Karpas-422 (cell line): ENCODE measurements at regions not wholly inside any gene's neighbourhood (a gene's known extent, or its start where the extent isn't known, plus 50 kb on each side); places are given as distances from the start of the nearest gene placed in this dataset.

Experiments used
- DNase-seq: peaks from one replicate; pipeline ENCODE4 v3.0.0-alpha.2; 2015
- H2AFZ ChIP-seq: fragments of 200-600 bp; sonication (generic); 2 replicates; pipeline ENCODE4 v1.6.1; 2014; ENCODE audit warnings: antibody characterized with exemption, low read length, mixed read lengths
- H3K27ac ChIP-seq: fragments of 200-600 bp; sonication (generic); 2 replicates; pipeline ENCODE4 v1.5.1; 2014; ENCODE audit warnings: mild to moderate bottlenecking, low read length, moderate library complexity
- H3K27me3 ChIP-seq: fragments of 200-600 bp; sonication (generic); 2 replicates; pipeline ENCODE4 v1.6.1; 2014; ENCODE audit warnings: low read length, mixed read lengths
- H3K36me3 ChIP-seq: fragments of 200-600 bp; sonication (generic); 2 replicates; pipeline ENCODE4 v1.6.1; 2014; ENCODE audit warnings: low read length, mixed read lengths; ENCODE audit not compliant: insufficient read depth
- H3K4me1 ChIP-seq: fragments of 200-600 bp; sonication (generic); 2 replicates; pipeline ENCODE4 v1.6.1; 2014; ENCODE audit warnings: mild to moderate bottlenecking, low read length, mixed read lengths
- H3K4me2 ChIP-seq: fragments of 200-600 bp; sonication (generic); 2 replicates; pipeline ENCODE4 v1.6.1; 2014; ENCODE audit warnings: low read length, low read depth, mild to moderate bottlenecking; ENCODE audit not compliant: poor library complexity, severe bottlenecking
- H3K4me3 ChIP-seq: fragments of 200-600 bp; sonication (generic); 2 replicates; pipeline ENCODE4 v1.5.1; 2014; ENCODE audit warnings: mild to moderate bottlenecking, antibody characterized with exemption, low read length, mixed read lengths
- H3K79me2 ChIP-seq: fragments of 200-600 bp; sonication (generic); 2 replicates; pipeline ENCODE4 v1.6.1; 2014; ENCODE audit warnings: mild to moderate bottlenecking, low read length, mixed read lengths
- H3K9ac ChIP-seq: fragments of 200-600 bp; sonication (generic); 2 replicates; pipeline ENCODE4 v1.6.0; 2014; ENCODE audit warnings: low read length
- H3K9me2 ChIP-seq: fragments of 200-600 bp; sonication (generic), shearing (Covaris generic); replicated peaks from 2 replicates; pipeline ENCODE4 v1.6.0; 2014; ENCODE audit warnings: mild to moderate bottlenecking, low read length, moderate library complexity; ENCODE audit not compliant: insufficient read depth
- H3K9me3 ChIP-seq: fragments of 300-700, 200-600 bp; sonication (generic); 2 replicates; pipeline ENCODE4 v1.6.1; 2014; ENCODE audit warnings: low read length, mixed read lengths
- H4K20me1 ChIP-seq: fragments of 200-600 bp; sonication (generic); 2 replicates; pipeline ENCODE4 v1.6.1; 2014; ENCODE audit warnings: mild to moderate bottlenecking, antibody characterized with exemption, low read length, low read depth; ENCODE audit not compliant: insufficient read depth

DNA sequence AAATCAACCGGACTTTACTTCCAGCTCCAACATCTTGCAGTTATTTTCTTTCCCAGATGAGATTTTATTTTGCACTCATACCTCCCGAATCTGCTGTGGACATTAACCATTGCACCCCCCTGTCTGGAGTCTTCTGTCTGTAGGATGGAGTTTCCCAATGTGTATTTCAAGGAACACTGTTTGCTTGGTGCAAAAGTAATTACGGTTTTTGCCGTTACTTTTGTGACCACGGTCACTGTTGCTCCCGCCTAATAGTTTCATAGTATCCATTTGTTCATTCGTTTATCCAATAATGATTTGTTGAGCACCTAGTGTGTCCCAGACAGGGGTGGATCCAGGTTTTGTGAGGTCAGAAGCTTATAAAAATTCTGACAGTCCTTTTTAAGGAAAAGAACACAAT, 90.3 kb upstream of the BCL11A start:
- H3K4me2 ChIP-seq: no peak overlapping the region
- no peaks in the 10 kb centered on the region for H3K9me2 ChIP-seq
- H3K36me3 ChIP-seq: no peaks in the 10 kb centered on the region
- H3K4me1 ChIP-seq: peaks cover 20% of the 10 kb centered on the region
- H3K9ac ChIP-seq: no peak overlapping the region
- H3K27me3 ChIP-seq: no peaks in the 10 kb centered on the region
- no peak overlapping the region for H2AFZ ChIP-seq
- H3K9me3 ChIP-seq: no peaks in the 10 kb centered on the region
- no peaks in the 10 kb centered on the region for H3K79me2 ChIP-seq
- H4K20me1 ChIP-seq: no peaks in the 10 kb centered on the region
- no peak overlapping the region for H3K27ac ChIP-seq
- DNase-seq: no peak
- no peak overlapping the region for H3K4me3 ChIP-seq

DNA sequence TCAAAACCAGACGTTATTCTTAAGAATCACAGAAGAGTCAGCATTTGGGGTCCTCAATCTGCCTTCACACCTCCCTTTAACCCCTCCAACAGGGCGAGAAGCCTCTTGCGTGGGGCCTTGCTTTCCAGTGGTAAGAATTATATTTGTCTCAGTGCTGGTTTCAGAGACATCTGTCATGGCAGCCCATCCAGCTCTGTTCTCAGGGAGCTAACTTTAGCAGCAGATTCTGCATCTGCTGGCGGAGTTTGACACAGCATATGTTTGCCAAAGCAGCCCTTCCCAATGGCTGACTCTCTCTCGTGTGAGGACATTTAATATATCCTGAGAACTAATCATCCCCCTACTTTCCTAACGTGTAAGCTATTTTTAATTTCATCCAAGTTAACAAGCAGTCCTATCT, 91.5 kb upstream of the BCL11A start:
- Histone ChIP-seq H3K4me3 (no peak overlapping the region), H3K27ac (no peak overlapping the region), H3K36me3 (no peaks in the 10 kb centered on the region), H3K4me2 (peak overlapping the region; percentile 11), H3K27me3 (no peaks in the 10 kb centered on the region), H3K79me2 (no peaks in the 10 kb centered on the region), H3K9ac (no peak overlapping the region), H2AFZ (no peak overlapping the region; the same call in 1 of the 2 replicates), H3K4me1 (peaks cover 20% of the 10 kb centered on the region), H4K20me1 (no peaks in the 10 kb centered on the region), H3K9me2 (no peaks in the 10 kb centered on the region), H3K9me3 (no peaks in the 10 kb centered on the region)
- no peak for DNase-seq

DNA sequence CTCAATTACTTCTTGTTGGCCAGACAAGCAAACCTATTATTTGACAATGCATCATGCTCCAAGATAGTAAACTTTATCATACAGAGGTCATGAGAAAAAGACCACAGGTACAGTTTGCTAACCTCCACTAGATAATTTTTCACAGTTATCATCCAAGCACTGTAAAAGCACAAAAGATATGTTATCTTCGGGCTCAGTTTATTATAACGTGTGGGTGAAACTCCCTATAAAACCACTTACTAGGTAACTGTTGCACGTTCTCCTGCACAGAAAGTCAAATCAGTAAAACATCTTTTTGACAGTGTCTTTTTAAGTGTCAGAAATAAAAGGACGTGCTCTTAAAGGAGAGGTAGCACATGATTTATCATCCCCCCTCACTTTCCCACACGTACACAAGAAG, 94.7 kb upstream of the BCL11A start:
- H4K20me1 ChIP-seq: no peaks in the 10 kb centered on the region
- H3K4me2 ChIP-seq: no peak overlapping the region
- no peaks in the 10 kb centered on the region for H3K79me2 ChIP-seq
- no peak overlapping the region for H3K27ac ChIP-seq
- H3K9ac ChIP-seq: no peak overlapping the region
- H3K9me2 ChIP-seq: no peaks in the 10 kb centered on the region
- peaks cover 13% of the 10 kb centered on the region for H3K4me1 ChIP-seq
- H3K36me3 ChIP-seq: no peaks in the 10 kb centered on the region
- H3K4me3 ChIP-seq: no peak overlapping the region
- H3K27me3 ChIP-seq: no peaks in the 10 kb centered on the region
- no peak overlapping the region for H2AFZ ChIP-seq
- H3K9me3 ChIP-seq: no peaks in the 10 kb centered on the region
- DNase-seq: no peak

DNA sequence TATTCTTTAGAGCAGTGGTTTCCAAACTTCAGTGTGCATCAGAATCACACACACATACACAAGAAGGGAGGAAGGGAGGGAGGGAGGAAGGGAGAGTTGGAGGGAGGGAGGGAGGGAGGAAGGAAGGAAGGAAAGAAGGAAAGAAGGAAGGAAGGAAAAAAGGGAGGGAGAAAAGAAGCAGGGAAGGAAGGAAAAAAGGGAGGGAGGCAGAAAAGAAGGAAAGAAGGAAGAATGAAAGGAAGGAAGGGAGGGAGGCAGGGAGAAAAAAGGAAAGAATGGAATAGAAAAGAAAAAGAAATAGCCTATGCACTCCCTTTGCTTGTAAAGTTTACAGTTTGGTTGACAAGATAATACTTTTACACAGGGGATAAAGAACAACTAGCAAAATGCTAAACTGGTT, 96.3 kb upstream of the BCL11A start:
- no peak overlapping the region for H3K27ac ChIP-seq
- no peaks in the 10 kb centered on the region for H4K20me1 ChIP-seq
- H3K36me3 ChIP-seq: no peaks in the 10 kb centered on the region
- H2AFZ ChIP-seq: no peak overlapping the region
- no peaks in the 10 kb centered on the region for H3K79me2 ChIP-seq
- H3K9ac ChIP-seq: no peak overlapping the region
- no peak for DNase-seq
- no peaks in the 10 kb centered on the region for H3K9me2 ChIP-seq
- no peaks in the 10 kb centered on the region for H3K27me3 ChIP-seq
- H3K4me3 ChIP-seq: no peak overlapping the region
- H3K4me2 ChIP-seq: no peak overlapping the region
- peaks cover 7% of the 10 kb centered on the region for H3K4me1 ChIP-seq
- H3K9me3 ChIP-seq: no peaks in the 10 kb centered on the region

DNA sequence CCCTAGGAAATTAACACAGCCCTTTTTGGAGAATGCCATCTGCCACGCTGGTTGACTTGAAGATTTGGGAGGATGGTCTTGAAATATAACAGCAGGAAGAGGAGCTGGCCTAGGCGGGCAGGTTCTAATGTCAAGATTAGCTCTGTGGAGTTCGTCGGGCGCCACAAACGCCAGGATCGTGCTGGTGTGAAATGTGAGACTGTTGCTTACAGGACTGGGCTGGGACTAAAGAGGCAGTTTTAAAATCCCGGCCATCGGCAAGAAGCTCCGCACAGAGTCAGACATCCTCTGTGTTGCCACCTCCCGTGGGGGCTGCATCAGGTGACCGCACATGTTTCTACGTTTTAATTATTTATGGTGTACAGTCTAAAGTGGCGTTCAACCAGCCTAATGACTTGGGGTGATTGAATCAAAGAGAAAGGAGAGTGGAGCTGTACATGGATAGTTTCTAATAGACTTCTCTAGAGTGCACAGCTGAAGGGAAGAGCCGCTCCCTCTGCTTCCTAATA, 99.4 kb upstream of the BCL11A start:
- H3K27ac ChIP-seq: no peak overlapping the region
- no peaks in the 10 kb centered on the region for H3K79me2 ChIP-seq
- H2AFZ ChIP-seq: no peak overlapping the region
- H3K4me2 ChIP-seq: no peak overlapping the region
- H3K9me2 ChIP-seq: no peaks in the 10 kb centered on the region
- no peaks in the 10 kb centered on the region for H3K9me3 ChIP-seq
- DNase-seq: no peak
- H3K9ac ChIP-seq: no peak overlapping the region
- no peaks in the 10 kb centered on the region for H3K27me3 ChIP-seq
- H3K4me1 ChIP-seq: no peaks in the 10 kb centered on the region
- no peaks in the 10 kb centered on the region for H4K20me1 ChIP-seq
- no peaks in the 10 kb centered on the region for H3K36me3 ChIP-seq
- H3K4me3 ChIP-seq: no peak overlapping the region

DNA sequence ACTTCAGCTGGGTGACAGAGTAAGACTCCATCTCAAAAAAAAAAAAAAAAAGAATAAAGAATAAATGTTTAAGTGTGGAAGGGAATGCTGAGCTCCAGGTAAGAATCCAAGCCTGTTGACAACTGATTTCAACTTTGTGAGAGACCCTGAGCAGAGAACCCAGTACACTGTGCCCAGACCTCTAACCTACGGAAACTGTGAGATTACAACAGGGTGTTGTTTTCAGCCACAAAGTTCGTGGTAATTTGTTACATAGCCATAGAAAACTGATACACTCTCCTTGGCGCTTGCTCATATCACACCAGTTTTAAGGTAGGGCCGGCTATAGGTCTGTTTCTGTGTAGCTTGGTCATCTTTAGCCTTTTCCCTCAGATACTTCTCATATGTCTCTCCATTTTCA, 98.4 kb upstream of the PAPOLG start:
- Histone ChIP-seq H3K27ac (no peak overlapping the region), H3K36me3 (no peaks in the 10 kb centered on the region), H3K9me2 (no peaks in the 10 kb centered on the region), H4K20me1 (no peaks in the 10 kb centered on the region), H3K27me3 (no peaks in the 10 kb centered on the region), H3K4me3 (no peak overlapping the region), H3K4me1 (peaks cover 16% of the 10 kb centered on the region), H2AFZ (no peak overlapping the region), H3K79me2 (no peaks in the 10 kb centered on the region), H3K4me2 (no peak overlapping the region), H3K9ac (no peak overlapping the region), H3K9me3 (no peaks in the 10 kb centered on the region)
- DNase-seq: no peak

DNA sequence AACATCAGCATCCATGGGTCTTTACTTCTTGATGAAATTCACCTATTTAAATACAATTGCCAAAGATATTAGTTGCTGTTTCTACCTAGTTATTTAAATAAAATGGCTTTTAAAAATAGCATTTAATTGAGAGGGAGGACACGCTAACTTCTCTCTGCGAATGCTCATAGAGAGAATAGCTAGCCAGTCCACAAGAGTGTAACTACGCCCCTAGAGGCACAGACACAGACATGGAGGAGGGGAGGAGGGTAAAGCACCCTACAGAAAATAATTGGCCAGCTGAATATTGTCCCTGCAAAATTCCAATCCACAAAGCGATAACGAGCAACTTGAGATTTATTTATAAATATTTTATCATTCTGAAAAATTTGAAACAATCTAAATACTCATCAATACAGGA, 97.0 kb upstream of the PAPOLG start:
- Histone ChIP-seq H3K9me3 (no peaks in the 10 kb centered on the region), H3K4me3 (no peak overlapping the region), H3K9me2 (no peaks in the 10 kb centered on the region), H3K36me3 (no peaks in the 10 kb centered on the region), H3K4me2 (no peak overlapping the region), H3K27me3 (no peaks in the 10 kb centered on the region), H2AFZ (no peak overlapping the region), H3K27ac (no peak overlapping the region), H3K9ac (no peak overlapping the region), H3K4me1 (peaks cover 16% of the 10 kb centered on the region), H4K20me1 (no peaks in the 10 kb centered on the region), H3K79me2 (no peaks in the 10 kb centered on the region)
- DNase-seq: peak; percentile 65

DNA sequence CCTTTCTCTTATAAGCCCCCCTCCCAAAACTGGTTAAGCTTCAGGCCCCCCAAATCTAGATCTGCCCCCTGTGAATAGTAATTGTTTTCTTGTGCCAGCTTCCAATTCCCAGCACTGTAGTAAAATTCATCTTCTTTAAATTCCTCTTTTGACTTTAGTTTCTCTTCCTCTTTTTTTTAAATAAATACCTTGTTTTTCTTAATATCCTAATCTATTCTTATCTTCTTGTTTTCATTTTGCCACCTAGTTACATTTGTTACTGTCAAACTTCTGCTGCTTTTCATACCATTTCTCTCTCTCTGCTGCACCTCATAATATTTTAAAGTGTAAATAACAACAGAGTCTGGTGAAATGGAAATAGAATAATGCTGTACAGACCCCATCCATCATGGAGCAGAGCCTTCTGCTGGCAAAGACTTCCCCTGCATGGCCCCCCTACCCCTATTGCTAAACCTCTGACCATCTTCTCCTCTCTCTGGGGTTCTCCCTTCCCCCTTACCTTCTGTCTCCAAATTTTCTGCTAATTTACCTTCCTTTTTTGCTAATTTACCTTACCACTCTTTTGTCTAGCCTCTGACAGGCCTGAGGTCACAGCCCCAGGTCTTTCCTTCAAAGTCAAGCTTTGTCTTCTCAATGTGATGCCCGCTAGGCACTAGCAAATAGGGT, 94.9 kb upstream of the PAPOLG start:
- H4K20me1 ChIP-seq: no peaks in the 10 kb centered on the region
- H3K9ac ChIP-seq: no peak overlapping the region
- H3K9me3 ChIP-seq: no peaks in the 10 kb centered on the region
- H3K27me3 ChIP-seq: no peaks in the 10 kb centered on the region
- H3K4me1 ChIP-seq: peaks cover 16% of the 10 kb centered on the region
- H3K79me2 ChIP-seq: no peaks in the 10 kb centered on the region
- no peak overlapping the region for H3K27ac ChIP-seq
- H3K9me2 ChIP-seq: no peaks in the 10 kb centered on the region
- H3K4me2 ChIP-seq: peak overlapping the region; percentile 58
- no peak overlapping the region for H2AFZ ChIP-seq
- peak overlapping the region; percentile 18; the same call in 1 of the 2 replicates for H3K4me3 ChIP-seq
- DNase-seq: peak; percentile 59
- H3K36me3 ChIP-seq: no peaks in the 10 kb centered on the region
